Thyroid gland (tissue), 4 donors: ENCODE measurements at regions not wholly inside any gene's neighbourhood (a gene's known extent, or its start where the extent isn't known, plus 50 kb on each side); places are given as distances from the start of the nearest gene placed in this dataset.

Source experiments
- DNase-seq, 2 donors: peaks; one replicate each; pipeline ENCODE4 v3.0.0-alpha.2; 2019
- H3K27ac ChIP-seq, 3 donors: fragments of 200-600 bp; sonication (generic); 1 replicate in 2 of 3; 2 replicates in 1 of 3; pipeline ENCODE4 v1.5.1; 2016 to 2019; ENCODE audit warnings: mild to moderate bottlenecking in 1 of 3, moderate library complexity in 1 of 3
- H3K27me3 ChIP-seq: fragments of 200-600 bp; sonication (generic); one replicate; pipeline ENCODE4 v1.5.1; 2019
- H3K36me3 ChIP-seq, 2 donors: fragments of 200-600 bp; sonication (generic); one replicate each; pipeline ENCODE4 v1.5.1; 2016 to 2019
- H3K4me1 ChIP-seq, 2 donors: fragments of 200-600 bp; sonication (generic); one replicate each; pipeline ENCODE4 v1.5.1; 2017 to 2019
- H3K4me3 ChIP-seq, 3 donors: fragments of 200-600 bp; sonication (generic); replicated peaks in 1 of 3; 1 replicate in 2 of 3; 2 replicates in 1 of 3; pipeline ENCODE4 v1.5.1; 2016; ENCODE audit warnings: mild to moderate bottlenecking in 1 of 3
- H3K9me3 ChIP-seq: fragments of 200-600 bp; sonication (generic); one replicate; pipeline ENCODE4 v1.5.1; 2017
- CTCF ChIP-seq, 6 experiments: fragments of 200-600 bp in 3 of 6; fragments of 450-650 bp in 3 of 6; sonication (generic) in 3 of 6; IDR thresholded peaks; one replicate each; pipeline ENCODE4 v1.5.1; 2016 to 2019; ENCODE audit warnings: antibody characterized with exemption in 6 of 6, mild to moderate bottlenecking in 2 of 6, inconsistent platforms in 1 of 6, moderate library complexity in 1 of 6
- POLR2A ChIP-seq, 2 donors: fragments of 450-650 bp; IDR thresholded peaks; one replicate each; pipeline ENCODE4 v1.6.1; 2017; ENCODE audit warnings: antibody characterized with exemption in 2 of 2, mild to moderate bottlenecking in 2 of 2, moderate library complexity in 1 of 2
- WGBS, 2 donors: methylation state at CpG; one replicate each; pipeline ENCODE4 v1.1.5; 2017; 5-methylcytosine and 5-hydroxymethylcytosine counted together
- intact Hi-C: fragments of 100-400 bp; cut with DNase I; formaldehyde crosslinking; loops from one replicate; pipeline ENCODE4 v1.15.1; 2023

DNA sequence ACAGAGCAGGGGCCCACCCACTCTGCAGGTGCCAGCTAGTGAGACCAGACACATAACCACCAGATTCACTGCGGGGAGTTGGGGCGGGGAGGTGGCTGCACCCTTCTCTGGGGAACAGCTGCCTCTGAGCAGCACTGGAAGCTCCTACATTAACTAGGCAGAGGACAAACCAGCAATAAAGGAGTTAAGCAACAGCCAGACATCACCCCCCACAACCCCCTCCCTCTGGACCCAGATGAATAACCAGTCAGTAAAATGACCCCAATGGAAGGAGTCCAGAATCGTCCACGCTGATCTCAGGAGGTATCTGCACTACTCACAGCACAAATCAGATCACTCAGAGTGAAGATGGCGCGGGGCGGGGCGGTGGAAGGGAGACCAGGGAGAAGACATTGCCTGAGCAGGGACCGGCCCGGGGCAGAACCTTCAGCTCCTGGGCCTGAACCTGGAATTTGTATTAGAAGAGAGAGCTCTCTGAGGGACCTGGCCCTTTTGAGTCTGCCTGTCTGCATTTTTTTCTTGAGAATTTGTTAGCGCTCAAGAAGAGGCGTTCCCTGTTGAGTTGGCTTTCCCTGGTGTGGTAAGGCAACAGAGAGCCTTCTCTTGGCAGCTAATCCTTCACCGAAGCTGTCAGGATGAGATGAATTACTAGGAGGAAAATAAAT, 125.5 kb upstream of the NCAM1 start:
- no peak for DNase-seq
- no peaks in the 10 kb centered on the region for H3K36me3 ChIP-seq
- no peak overlapping the region for H3K27ac ChIP-seq
- no peaks in the 10 kb centered on the region for H3K9me3 ChIP-seq
- H3K4me3 ChIP-seq = no peak overlapping the region
- peaks cover 0 to 11% of the 10 kb centered on the region in 2 donors for H3K4me1 ChIP-seq
- H3K27me3 ChIP-seq = no peaks in the 10 kb centered on the region
- intact Hi-C loops = no loop called here
- WGBS, 2 donors = 67 to 88% methylated on average over 13 of the region's 13 CpGs
- TF ChIP-seq POLR2A (IDR thresholded peaks at IDR 0.05) = no peak
- TF ChIP-seq CTCF (IDR thresholded peaks at IDR 0.05) = no peak

- TF ChIP-seq POLR2A (IDR thresholded peaks at IDR 0.05) (no peak), CTCF (IDR thresholded peaks at IDR 0.05) (no peak)
- no peaks in the 10 kb centered on the region for H3K36me3 ChIP-seq
- 84 to 86% methylated on average over 9 of the region's 9 CpGs for whole genome bisulfite sequencing, 2 donors
- DNase-seq = no peak
- no peaks in the 10 kb centered on the region for H3K9me3 ChIP-seq
- no peak overlapping the region for H3K27ac ChIP-seq
- no peaks in the 10 kb centered on the region for H3K27me3 ChIP-seq
- no peak overlapping the region for H3K4me3 ChIP-seq
- H3K4me1 ChIP-seq = peaks cover 0 to 11% of the 10 kb centered on the region in 2 donors
- intact Hi-C loops = no loop called here
Measured at GRCh38 chr11:112836256-112836602, 125.0 kb upstream of the NCAM1 start.

DNA sequence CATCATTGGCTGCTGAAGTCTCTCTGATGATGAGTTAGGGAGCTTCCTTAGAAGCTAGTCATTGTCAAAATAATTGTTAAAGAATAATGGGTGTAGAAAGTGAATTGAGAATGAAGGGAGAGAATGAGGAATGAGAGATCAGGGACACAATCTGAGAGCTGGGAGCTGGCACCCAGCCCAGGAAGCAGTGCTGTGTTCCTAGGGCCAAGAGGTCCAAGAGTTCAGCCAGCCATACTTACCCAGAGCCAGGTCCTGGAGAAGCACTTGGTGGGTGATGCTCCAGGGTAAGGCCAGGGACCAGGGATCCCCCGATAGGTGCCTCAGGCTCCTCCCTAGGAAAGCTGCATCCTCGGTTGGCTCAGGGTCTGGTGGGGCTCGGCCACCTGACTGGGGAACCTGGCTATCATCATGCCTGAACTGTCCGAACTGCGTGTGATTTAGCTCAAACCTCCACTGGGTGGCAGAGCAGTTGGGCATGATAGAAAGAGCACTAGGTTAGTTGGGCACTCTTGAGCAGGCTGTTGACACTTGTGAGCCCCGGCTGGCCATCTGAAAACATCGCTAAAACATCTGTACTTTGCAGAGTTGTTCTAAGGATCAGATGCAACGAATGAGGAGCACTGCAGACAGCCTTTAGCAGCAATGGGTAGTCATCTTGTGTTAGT, 123.9 kb upstream of the NCAM1 start:
- H3K27me3 ChIP-seq = no peaks in the 10 kb centered on the region
- H3K4me1 ChIP-seq = peaks cover 0 to 11% of the 10 kb centered on the region in 2 donors
- intact Hi-C loops = no loop called here
- peak in 4 of 6 experiments; percentile 35 to 54 (median 44) for TF ChIP-seq CTCF (IDR thresholded peaks at IDR 0.05)
- TF ChIP-seq POLR2A (IDR thresholded peaks at IDR 0.05) = no peak
- H3K9me3 ChIP-seq = no peaks in the 10 kb centered on the region
- peak; percentile 53 to 59 for DNase-seq
- 38 to 48% methylated on average over 4 to 8 of the region's 8 CpGs for WGBS, 2 donors
- H3K36me3 ChIP-seq = no peaks in the 10 kb centered on the region
- H3K27ac ChIP-seq = no peak overlapping the region
- H3K4me3 ChIP-seq = no peak overlapping the region

- H3K27ac ChIP-seq = no peak overlapping the region
- intact Hi-C loops = no loop called here
- no peak for DNase-seq
- H3K4me1 ChIP-seq = peaks cover 0 to 7% of the 10 kb centered on the region in 2 donors
- no peaks in the 10 kb centered on the region for H3K9me3 ChIP-seq
- H3K4me3 ChIP-seq = no peak overlapping the region
- no peaks in the 10 kb centered on the region for H3K36me3 ChIP-seq
- H3K27me3 ChIP-seq = no peaks in the 10 kb centered on the region
- WGBS, 2 donors = 84 to 92% methylated on average over 3 of the region's 3 CpGs
- no peak for TF ChIP-seq CTCF (IDR thresholded peaks at IDR 0.05)
- no peak for TF ChIP-seq POLR2A (IDR thresholded peaks at IDR 0.05)
Measured at GRCh38 chr11:112839051-112839450, 122.2 kb upstream of the NCAM1 start.

GRCh38 chr11:112841729-112842128, 119.5 kb upstream of the NCAM1 start:
- 71 to 86% methylated on average over 3 of the region's 3 CpGs for WGBS, 2 donors
- intact Hi-C loops = no loop called here
- no peak for TF ChIP-seq POLR2A (IDR thresholded peaks at IDR 0.05)

More at GRCh38 chr11:112841729-112842128, 119.5 kb upstream of the NCAM1 start:
- Histone ChIP-seq H3K27me3 (no peaks in the 10 kb centered on the region), H3K9me3 (no peaks in the 10 kb centered on the region), H3K36me3 (no peaks in the 10 kb centered on the region), H3K27ac (no peak overlapping the region), H3K4me3 (no peak overlapping the region), H3K4me1 (peaks cover 0 to 7% of the 10 kb centered on the region in 2 donors)
- DNase-seq = no peak
